NCI-H1417 (cell line): ENCODE measurements at regions not wholly inside any gene's neighbourhood (a gene's known extent, or its start where the extent isn't known, plus 50 kb on each side); places are given as distances from the start of the nearest gene placed in this dataset.

Source experiments
- DNase-seq, 3 experiments: peaks; one replicate each; lab custom pipeline; 2025; lab: John Stamatoyannopoulos, UW

DNA sequence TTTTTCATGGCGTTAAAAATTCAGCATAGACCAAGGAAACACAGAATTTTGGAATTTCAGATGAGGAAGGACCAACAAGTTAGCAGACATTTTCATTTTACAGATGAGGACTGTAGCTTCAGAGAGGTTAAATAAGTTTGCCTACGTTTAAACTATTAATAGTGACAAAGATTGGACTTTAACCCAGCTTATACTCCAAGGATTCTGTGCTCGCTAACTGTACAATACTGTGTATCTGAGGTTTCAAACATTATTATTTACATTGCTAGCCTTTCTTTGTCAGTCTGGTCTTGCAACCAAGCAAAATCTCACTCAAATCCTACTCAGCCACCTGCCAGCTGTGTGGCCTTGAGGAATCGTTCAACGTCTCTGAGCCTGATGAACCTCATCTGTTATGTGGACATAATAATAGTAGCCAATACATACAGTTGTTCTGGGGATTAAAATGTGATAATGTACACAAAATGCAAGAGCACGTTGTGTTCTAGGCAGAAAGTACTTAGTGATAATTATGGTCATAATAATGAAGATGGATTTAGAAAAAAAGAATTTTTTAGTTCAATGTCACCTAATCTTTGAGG lies 462.4 kb upstream of the TRIB2 start:
- DNase-seq, result no peak

- no peak for DNase-seq
These were observed 460.5 kb upstream of the TRIB2 start for GRCh38 chr2:12256206-12256605.

- no peak for DNase-seq
These were observed 459.3 kb upstream of the TRIB2 start for GRCh38 chr2:12257476-12257875.

GRCh38 chr2:12259493-12259892 lies 457.2 kb upstream of the TRIB2 start:
- DNase-seq, result peak in 1 of 3 experiments; percentile 33

DNA sequence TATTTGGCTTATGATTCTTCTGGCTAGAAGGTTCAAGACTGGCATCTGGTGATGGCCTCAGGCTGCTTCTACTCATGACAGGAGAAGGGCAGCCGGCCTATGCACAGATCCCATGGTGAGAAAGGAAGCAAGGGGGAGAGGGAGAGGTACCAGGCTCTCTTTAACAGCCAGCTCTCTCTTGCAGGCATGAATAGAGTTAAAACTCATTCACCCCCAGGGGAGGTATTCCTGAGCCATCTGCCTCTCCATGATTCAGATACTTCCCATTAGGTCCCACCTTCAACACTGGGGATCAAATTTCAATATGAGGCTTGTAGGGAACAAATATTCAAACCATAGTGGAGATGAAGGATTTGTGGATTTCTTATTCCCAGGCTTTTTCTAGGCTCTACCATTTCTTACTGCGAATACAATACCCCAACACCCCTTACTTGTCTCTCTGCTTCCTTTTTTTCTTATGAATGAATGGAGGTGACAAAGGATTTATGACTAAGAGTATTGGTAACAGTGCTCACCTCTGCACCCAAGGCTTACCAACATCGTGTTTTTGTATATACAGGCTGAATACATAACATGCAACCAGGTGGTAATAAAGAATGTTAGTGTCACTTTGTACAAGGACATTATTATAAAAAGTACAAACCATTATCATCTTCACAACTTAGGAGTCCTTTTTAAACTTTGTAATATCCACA lies 454.6 kb upstream of the TRIB2 start:
- DNase-seq, result peak in 2 of 3 experiments; percentile 49 to 82

- DNase-seq, result peak; percentile 11 to 70 (median 55)
These were observed 453.9 kb upstream of the TRIB2 start for GRCh38 chr2:12262681-12263436.

GRCh38 chr2:12263730-12264129 lies 453.0 kb upstream of the TRIB2 start:
- no peak for DNase-seq

DNA sequence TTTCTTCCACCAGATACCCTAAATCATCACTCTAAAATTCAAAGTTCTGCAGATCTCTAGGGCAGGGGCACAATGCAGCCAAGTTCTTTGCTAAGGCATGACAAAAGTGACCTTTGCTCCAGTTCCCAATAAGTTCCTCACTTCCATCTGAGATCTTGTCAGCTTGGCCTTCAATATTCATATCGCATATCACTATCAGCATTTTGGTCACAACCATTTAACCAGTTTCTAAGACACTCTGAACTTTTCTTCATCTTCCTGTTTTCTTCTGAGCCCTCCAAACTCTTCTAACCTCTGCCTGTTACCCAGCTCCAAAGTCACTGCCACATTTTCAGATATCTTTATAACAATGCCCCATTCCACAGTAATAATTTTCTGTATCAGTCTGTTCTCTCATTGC lies 452.6 kb upstream of the TRIB2 start:
- DNase-seq, result no peak

DNA sequence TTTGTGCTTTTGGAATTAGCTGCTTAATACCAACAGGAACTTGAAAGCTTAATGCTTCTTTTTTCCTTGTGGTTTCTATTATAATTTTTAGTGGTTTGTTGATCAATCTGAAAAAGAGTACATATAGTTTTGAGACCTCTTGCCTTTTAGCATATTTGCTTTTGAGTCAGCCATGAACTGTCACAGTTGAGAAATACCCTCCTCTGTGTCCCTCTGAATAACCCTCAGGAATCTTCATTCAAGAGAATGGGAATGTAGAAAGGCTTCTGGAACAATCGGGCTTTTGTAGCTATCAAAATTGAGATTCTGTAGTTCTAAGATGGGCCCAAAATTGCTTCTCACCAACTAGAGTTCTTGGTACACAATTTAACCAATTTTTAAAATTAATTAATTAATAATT lies 451.1 kb upstream of the TRIB2 start:
- no peak for DNase-seq

DNA sequence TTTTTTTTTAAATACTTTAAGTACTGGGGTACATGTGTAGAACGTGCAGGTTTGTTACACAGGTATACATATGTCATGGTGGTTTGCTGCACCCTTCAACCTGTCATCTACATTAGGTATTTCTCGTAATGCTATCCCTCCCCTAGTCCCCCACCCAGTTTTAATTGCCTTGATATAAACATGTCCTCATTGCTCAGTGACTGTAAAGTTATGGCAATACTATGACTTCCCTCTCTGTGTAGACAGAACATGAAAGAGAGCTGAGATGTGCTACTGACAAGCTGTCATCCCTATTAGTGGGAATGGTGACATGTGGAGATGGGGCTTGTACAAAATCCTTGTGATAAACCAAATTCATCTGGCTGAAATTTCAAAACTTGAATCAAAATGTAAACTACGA lies 449.7 kb upstream of the TRIB2 start:
- no peak for DNase-seq

DNA sequence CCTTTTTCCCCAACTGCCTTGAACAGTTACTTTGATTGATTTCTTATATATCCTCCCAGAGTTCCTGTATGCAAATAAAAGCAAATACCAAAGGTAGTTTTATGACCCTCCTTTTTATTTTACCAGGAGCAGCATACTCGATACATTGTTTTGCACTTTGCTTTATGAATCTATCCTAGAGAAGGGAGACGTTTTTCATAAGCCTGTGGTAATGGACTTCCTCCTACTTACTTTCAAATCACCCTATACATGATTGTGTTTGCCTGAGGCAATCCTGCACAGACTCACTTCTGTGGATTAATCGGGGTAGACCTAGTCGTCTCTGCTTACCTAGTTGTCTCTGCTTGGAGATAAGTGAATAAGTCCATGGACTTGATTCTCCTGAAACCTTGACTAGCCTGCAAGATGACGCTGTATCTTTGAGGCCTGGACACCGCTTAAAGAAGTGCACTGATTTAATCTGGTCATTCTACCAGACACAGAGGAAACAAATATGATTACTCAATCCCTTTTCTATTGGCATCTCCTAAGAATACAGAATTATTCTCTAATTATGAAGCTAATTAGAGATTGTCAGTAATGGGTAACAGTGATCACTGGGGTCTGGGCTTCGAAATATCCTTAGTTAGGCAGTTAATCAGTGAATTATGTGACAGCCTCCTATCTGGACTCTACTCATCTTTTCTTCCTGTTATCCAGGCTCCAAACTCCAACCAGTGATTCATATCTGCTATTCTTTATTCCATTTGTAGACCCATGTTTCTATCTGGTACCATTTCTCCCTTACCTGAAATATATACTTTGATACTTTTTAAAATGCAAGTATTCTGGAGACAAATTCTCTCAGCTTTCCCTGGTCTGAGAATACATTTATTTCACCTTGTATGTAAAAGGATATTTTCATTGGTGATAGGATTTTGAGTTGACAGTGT lies 447.4 kb upstream of the TRIB2 start:
- no peak for DNase-seq

- DNase-seq, result no peak
These were observed 445.7 kb upstream of the TRIB2 start for GRCh38 chr2:12270876-12271588.

DNA sequence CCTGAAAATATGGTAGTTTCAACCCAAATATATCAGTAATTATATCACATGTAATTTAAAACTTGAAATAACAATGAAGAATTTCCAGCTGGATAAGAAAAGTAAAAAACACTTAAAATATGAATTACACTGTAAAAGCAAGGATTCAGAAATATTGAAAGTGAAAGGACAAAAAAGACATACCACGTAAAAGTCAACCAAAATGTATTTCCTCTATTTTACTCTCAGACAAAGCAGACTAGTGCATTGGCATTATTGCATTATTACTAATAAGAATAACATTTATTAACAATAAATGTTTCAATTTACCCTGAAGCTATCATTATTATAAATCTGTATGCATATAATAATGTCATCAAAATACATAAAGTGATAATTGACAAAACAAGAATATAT lies 445.1 kb upstream of the TRIB2 start:
- no peak for DNase-seq

DNA sequence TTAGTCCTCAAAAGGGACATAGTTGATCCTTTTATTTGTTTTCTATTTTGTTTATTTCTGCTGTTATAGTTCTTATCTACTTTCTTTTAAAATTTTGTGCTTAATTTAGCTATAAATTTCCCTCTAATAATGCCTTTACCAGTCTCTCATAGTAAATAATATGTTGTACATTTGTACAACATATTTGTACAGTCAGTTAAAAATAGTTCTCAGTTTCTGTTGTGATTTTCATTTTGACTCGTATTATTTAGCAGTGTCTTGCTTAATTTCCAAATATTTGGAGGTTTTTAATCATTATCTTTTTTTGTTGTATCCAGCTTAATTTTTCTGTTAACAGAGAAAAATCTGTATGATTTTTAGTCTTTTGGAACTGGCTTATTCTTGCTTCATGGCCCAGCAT lies 443.6 kb upstream of the TRIB2 start:
- no peak for DNase-seq

- no peak for DNase-seq
These were observed 442.1 kb upstream of the TRIB2 start for GRCh38 chr2:12274591-12274990.

DNA sequence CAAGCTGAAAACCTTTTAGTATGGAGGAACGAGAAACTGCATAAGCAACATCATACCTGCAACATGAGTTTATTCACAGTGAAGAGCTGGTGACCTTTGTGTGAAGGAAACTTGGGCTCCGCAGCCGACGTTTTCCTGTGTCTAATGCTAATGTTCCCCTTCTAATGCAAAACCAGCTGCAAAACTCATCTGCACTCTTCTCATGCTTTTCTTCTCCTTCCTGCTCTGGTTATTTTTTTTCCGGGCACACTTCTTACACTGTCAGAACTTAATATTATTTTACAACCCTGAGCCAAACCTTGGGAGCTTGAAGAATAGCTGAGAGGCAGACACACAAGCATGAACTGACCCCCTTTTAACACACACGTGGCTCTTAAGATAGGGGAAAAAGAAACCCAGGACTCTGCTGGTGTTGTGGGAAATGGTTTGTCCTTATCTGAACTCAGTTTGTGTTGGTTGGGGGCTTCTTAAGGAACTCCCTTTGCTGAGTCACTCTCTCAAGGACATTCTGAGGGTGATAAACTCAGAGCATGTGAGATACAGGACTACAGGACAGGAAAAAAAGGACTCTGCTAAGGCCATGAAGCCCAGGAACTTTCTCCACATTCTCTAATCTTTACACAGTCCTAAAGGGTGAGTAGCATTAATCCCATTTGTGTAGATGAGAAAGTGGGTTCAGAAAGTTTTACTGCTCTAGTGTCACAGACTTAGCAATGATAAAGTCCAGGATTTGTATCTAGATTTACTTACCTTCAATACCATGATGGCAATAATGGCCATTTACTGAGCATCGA lies 439.3 kb upstream of the TRIB2 start:
- DNase-seq, result no peak

GRCh38 chr2:12278217-12278750 lies 438.5 kb upstream of the TRIB2 start:
- peak in 1 of 3 experiments; percentile 14 for DNase-seq

- no peak for DNase-seq
These were observed 433.7 kb upstream of the TRIB2 start for GRCh38 chr2:12282780-12283695.

DNA sequence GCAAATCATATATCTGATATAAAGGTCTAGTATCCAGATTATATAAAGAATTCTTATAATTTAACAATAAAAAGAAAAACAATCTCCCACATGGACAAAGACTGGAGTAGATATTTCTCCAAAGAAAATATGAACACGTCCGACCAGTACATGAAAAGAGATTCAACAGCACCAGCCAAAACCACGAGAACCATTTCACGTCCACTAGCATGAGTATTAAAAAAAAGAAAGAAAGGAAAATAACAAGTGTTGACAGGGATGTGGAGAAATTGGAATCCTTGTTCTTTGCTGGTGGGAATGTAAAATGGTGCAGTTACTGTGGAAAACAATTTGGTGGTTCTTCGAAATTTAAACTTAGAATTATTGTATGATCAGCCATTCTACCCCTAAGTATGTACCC lies 432.7 kb upstream of the TRIB2 start:
- DNase-seq, result no peak
